Mucosa of stomach (tissue), 1 donor: ENCODE measurements at regions not wholly inside any gene's neighbourhood (a gene's known extent, or its start where the extent isn't known, plus 50 kb on each side); places are given as distances from the start of the nearest gene placed in this dataset.

Source experiments
- H3K27me3 ChIP-seq: one replicate; pipeline ENCODE4 v1.7.0; 2013; ENCODE audit warnings: mild to moderate bottlenecking, low read length; ENCODE audit not compliant: control insufficient read depth, insufficient read depth
- H3K36me3 ChIP-seq: one replicate; pipeline ENCODE4 v1.7.0; 2013; ENCODE audit warnings: low read length; ENCODE audit not compliant: control insufficient read depth, insufficient read depth
- H3K4me1 ChIP-seq: one replicate; pipeline ENCODE4 v1.7.0; 2013; ENCODE audit warnings: mild to moderate bottlenecking, low read length; ENCODE audit not compliant: control insufficient read depth, insufficient read depth
- H3K4me3 ChIP-seq: one replicate; pipeline ENCODE4 v1.7.0; 2013; ENCODE audit warnings: low read length
- H3K9ac ChIP-seq: one replicate; pipeline ENCODE4 v1.7.0; 2013; ENCODE audit warnings: mild to moderate bottlenecking, low read length, moderate library complexity
- H3K9me3 ChIP-seq: one replicate; pipeline ENCODE4 v1.7.0; 2013; ENCODE audit warnings: mild to moderate bottlenecking, low read length, moderate library complexity; ENCODE audit not compliant: control insufficient read depth
- donor health status: Pancreatic carcinoma.

GRCh38 chr12:115213118-115213517 is 529.1 kb upstream of the TBX3 start:
- H3K36me3 ChIP-seq, result no peaks in the 10 kb centered on the region
- no peaks in the 10 kb centered on the region for H3K27me3 ChIP-seq
- no peak overlapping the region for H3K9ac ChIP-seq
- H3K4me1 ChIP-seq, result peaks cover 12% of the 10 kb centered on the region
- H3K9me3 ChIP-seq, result no peaks in the 10 kb centered on the region
- H3K4me3 ChIP-seq, result no peak overlapping the region

DNA sequence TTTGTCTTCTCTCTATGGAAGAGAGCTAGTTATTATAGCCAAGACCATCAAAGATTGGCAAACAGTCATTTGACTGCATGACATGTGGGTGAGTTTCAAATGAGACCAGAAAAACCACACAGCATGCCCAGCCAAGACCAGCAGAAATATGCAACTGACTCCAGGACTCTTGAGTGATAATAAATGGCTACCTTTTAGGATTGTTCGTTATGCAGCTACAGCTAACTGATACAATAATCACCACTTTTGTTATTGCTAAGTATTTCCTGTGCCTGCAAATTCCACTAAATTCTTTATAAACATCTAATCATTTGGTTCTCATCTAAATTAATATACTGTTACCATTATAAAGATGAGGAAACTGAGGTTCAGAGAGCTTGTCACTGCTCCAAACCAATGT is 528.4 kb upstream of the TBX3 start:
- H3K4me3 ChIP-seq, result no peak overlapping the region
- peaks cover 12% of the 10 kb centered on the region for H3K4me1 ChIP-seq
- H3K9me3 ChIP-seq, result no peaks in the 10 kb centered on the region
- H3K9ac ChIP-seq, result no peak overlapping the region
- H3K36me3 ChIP-seq, result no peaks in the 10 kb centered on the region
- no peaks in the 10 kb centered on the region for H3K27me3 ChIP-seq

GRCh38 chr12:115210533-115211252 is 526.7 kb upstream of the TBX3 start:
- Histone ChIP-seq H3K9ac (no peak overlapping the region), H3K36me3 (no peaks in the 10 kb centered on the region), H3K4me3 (no peak overlapping the region), H3K27me3 (no peaks in the 10 kb centered on the region), H3K9me3 (no peaks in the 10 kb centered on the region), H3K4me1 (peaks cover 6% of the 10 kb centered on the region)

DNA sequence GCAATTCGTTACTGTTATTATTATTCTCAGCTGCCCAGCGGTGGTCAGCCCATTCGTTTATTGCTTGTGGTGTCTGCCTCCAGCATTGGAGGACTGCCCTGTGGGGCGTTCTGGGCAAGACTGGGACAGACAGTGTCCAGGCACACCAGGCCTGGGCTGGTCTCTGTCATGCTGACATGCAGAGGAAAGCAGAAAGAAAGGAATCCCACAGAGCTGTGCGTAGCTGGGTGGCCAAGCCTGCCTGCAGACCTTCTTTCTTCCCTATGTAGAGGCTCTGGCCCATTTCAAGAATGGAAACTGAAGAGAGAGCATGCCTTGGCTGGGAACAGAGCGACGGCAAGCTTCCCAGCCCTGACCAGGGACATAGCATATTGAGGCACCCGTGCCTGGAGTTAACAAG is 525.3 kb upstream of the TBX3 start:
- no peak overlapping the region for H3K9ac ChIP-seq
- no peaks in the 10 kb centered on the region for H3K9me3 ChIP-seq
- no peak overlapping the region for H3K4me3 ChIP-seq
- no peaks in the 10 kb centered on the region for H3K4me1 ChIP-seq
- H3K27me3 ChIP-seq, result no peaks in the 10 kb centered on the region
- no peaks in the 10 kb centered on the region for H3K36me3 ChIP-seq

DNA sequence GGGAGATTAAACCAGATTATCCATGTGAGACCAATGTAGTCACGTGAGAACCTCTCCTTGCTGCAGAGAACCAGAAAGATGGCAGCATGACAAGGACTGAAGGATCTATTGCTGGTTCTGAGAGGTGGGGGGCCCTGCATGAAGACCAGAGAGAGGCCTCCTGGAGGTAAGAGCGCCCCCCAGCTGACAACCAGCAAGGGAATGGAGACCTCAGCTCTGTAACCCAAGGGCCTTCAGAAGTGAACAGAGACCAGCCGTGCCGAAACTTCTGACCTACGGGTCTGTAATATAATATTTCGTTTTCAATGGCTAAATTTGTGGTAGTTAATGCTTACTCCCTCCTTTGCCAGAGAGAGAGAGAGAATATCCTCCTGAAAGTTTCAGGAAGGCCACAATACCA is 524.1 kb upstream of the TBX3 start:
- no peaks in the 10 kb centered on the region for H3K4me1 ChIP-seq

GRCh38 chr12:115207216-115207915 is 523.4 kb upstream of the TBX3 start:
- no peak overlapping the region for H3K4me3 ChIP-seq
- H3K9ac ChIP-seq, result no peak overlapping the region
- H3K36me3 ChIP-seq, result no peaks in the 10 kb centered on the region
- no peaks in the 10 kb centered on the region for H3K9me3 ChIP-seq
- H3K27me3 ChIP-seq, result no peaks in the 10 kb centered on the region
- H3K4me1 ChIP-seq, result no peaks in the 10 kb centered on the region

More for the DNA sequence above, 524.1 kb upstream of the TBX3 start:
- H3K4me3 ChIP-seq, result no peak overlapping the region
- H3K27me3 ChIP-seq, result no peaks in the 10 kb centered on the region
- H3K36me3 ChIP-seq, result no peaks in the 10 kb centered on the region
- H3K9ac ChIP-seq, result no peak overlapping the region
- no peaks in the 10 kb centered on the region for H3K9me3 ChIP-seq

GRCh38 chr12:115206801-115207200 is 522.8 kb upstream of the TBX3 start:
- Histone ChIP-seq H3K9ac (no peak overlapping the region), H3K4me3 (no peak overlapping the region), H3K9me3 (no peaks in the 10 kb centered on the region), H3K4me1 (no peaks in the 10 kb centered on the region), H3K36me3 (no peaks in the 10 kb centered on the region), H3K27me3 (no peaks in the 10 kb centered on the region)

DNA sequence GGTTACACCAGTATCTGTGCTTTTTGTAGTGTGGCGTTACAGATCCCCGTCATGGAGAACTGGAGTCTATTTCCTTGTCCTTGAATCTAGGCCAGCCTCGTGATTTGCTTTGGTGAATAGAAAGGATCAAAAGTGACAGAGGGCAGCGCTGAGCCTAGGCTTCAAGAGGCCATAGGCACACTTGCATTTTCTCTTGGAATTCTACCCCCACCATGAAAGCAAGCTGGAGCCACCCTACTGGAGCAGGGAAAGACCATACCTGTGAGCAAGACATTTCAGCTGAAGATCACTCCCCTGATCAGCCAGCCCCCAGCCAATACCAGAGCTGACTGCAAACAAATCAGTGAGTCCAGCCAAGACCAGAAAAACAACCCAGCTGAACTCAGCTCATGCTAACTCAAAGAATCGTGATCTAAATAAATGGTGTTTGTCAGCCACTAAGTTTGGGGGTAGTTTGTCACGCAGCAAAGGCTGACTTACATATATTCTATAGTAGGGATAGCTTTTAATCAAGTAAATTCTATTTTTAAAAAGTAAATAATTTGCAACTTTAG is 521.9 kb upstream of the TBX3 start:
- Histone ChIP-seq H3K4me1 (no peaks in the 10 kb centered on the region), H3K27me3 (no peaks in the 10 kb centered on the region), H3K9me3 (no peaks in the 10 kb centered on the region), H3K4me3 (no peak overlapping the region), H3K36me3 (no peaks in the 10 kb centered on the region), H3K9ac (no peak overlapping the region)

DNA sequence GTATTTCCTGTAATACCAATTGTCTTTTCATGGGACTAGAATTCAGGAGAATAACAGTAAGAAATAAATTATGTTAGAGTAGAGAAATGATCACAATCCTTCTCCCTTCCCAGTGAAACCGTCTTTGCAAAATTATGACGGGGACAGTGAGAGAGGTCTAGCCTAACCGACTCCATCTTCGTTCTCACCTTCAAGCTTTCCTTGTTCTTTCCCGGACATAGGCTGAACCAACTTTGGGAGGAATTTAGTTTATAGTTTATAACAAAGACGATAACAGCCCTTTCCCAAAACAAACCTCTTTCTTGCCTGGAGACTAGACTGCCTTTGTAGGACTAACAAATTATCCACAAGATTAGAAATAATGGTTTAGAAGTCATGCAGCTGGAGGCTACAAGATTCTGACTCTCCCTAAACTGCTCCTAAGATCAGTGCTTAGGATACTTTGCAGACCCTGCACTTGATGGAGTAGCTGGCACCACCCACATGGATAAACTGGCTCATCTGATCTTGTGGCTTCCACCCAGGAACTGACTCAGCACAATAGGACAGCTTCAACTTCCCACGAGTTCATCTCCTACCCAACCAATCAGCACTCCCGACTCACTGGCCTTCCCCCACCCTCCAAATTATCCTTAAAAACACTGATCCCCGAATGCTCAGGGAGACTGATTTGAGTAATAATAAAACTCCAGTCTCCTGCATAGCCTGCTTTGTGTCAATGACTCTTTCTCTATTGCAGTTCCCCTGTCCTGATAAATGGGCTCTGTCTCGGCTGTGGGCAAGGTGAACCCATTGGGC is 521.2 kb upstream of the TBX3 start:
- Histone ChIP-seq H3K9ac (no peak overlapping the region), H3K27me3 (no peaks in the 10 kb centered on the region), H3K9me3 (no peaks in the 10 kb centered on the region), H3K4me3 (no peak overlapping the region), H3K4me1 (no peaks in the 10 kb centered on the region), H3K36me3 (no peaks in the 10 kb centered on the region)

- Histone ChIP-seq H3K36me3 (no peaks in the 10 kb centered on the region), H3K9ac (no peak overlapping the region), H3K9me3 (no peaks in the 10 kb centered on the region), H3K27me3 (no peaks in the 10 kb centered on the region), H3K4me3 (no peak overlapping the region), H3K4me1 (no peaks in the 10 kb centered on the region)
Observed at GRCh38 chr12:115203701-115204100, 519.7 kb upstream of the TBX3 start.

DNA sequence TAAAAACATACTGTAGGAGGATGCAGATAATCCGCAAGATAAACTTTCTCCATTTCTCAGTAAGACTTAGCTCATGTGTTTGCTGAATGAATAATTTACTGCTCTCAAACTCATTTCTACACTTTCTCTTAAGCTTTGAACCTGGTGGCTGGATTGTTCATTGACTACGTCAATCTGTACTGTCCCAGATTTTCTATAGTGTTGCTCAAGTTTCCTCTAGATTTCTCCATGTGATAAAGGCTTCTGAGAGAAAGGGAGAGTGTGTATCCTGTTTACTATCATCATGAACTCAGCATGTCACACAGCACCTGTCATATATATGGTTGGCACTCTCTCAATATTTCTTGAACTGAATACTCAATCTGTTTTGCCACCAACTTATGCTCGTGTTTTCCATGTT is 518.0 kb upstream of the TBX3 start:
- Histone ChIP-seq H3K9me3 (no peaks in the 10 kb centered on the region), H3K27me3 (no peaks in the 10 kb centered on the region), H3K9ac (no peak overlapping the region), H3K4me1 (no peaks in the 10 kb centered on the region), H3K4me3 (no peak overlapping the region), H3K36me3 (no peaks in the 10 kb centered on the region)

GRCh38 chr12:115199831-115200230 is 515.9 kb upstream of the TBX3 start:
- no peaks in the 10 kb centered on the region for H3K27me3 ChIP-seq
- H3K9ac ChIP-seq, result no peak overlapping the region
- H3K4me3 ChIP-seq, result no peak overlapping the region
- no peaks in the 10 kb centered on the region for H3K9me3 ChIP-seq
- H3K36me3 ChIP-seq, result no peaks in the 10 kb centered on the region
- H3K4me1 ChIP-seq, result no peaks in the 10 kb centered on the region
